ENCODE measurements at regions not wholly inside any gene's neighbourhood (a gene's known extent, or its start where the extent isn't known, plus 50 kb on each side); places are given as distances from the start of the nearest gene placed in this dataset.

- TF ChIP-seq CTCF (conservative IDR thresholded peaks at IDR 0.05) = no peak
- H3K27ac Mint-ChIP-seq = no peak overlapping the region
- no peaks in the 10 kb centered on the region for H3K36me3 Mint-ChIP-seq
- no peaks in the 10 kb centered on the region for H3K9me3 Mint-ChIP-seq
- no peaks in the 10 kb centered on the region for H3K27me3 Mint-ChIP-seq
- H3K4me3 Mint-ChIP-seq = no peak overlapping the region
- DNase-seq (ENCODE audit: extremely low spot score, unreplicated experiment) = no peak
- peaks cover 25% of the 10 kb centered on the region for H3K4me1 Mint-ChIP-seq (ENCODE audit: unreplicated experiment)
Measured at GRCh38 chr12:124489220-124489619, 78.2 kb downstream of the NCOR2 start.

GRCh38 chr12:124488520-124488919, 78.9 kb downstream of the NCOR2 start:
- H3K27ac Mint-ChIP-seq = peak overlapping the region; percentile 50

GRCh38 chr12:124487834-124488165, 79.6 kb downstream of the NCOR2 start:
- Mint-ChIP-seq H3K27me3 (no peaks in the 10 kb centered on the region), H3K4me3 (no peak overlapping the region), H3K4me1 (ENCODE audit: unreplicated experiment) (peaks cover 22% of the 10 kb centered on the region), H3K36me3 (no peaks in the 10 kb centered on the region), H3K27ac (peak overlapping the region; percentile 50), H3K9me3 (no peaks in the 10 kb centered on the region)
- no peak for TF ChIP-seq CTCF (conservative IDR thresholded peaks at IDR 0.05)
- DNase-seq (ENCODE audit: extremely low spot score, unreplicated experiment) = no peak

More at GRCh38 chr12:124488520-124488919, 78.9 kb downstream of the NCOR2 start:
- TF ChIP-seq CTCF (conservative IDR thresholded peaks at IDR 0.05) = no peak
- Mint-ChIP-seq H3K27me3 (no peaks in the 10 kb centered on the region), H3K9me3 (no peaks in the 10 kb centered on the region), H3K4me1 (ENCODE audit: unreplicated experiment) (peaks cover 22% of the 10 kb centered on the region), H3K36me3 (no peaks in the 10 kb centered on the region), H3K4me3 (no peak overlapping the region)
- DNase-seq (ENCODE audit: extremely low spot score, unreplicated experiment) = no peak

GRCh38 chr12:124487066-124487833, 80.2 kb downstream of the NCOR2 start:
- no peaks in the 10 kb centered on the region for H3K36me3 Mint-ChIP-seq
- TF ChIP-seq CTCF (conservative IDR thresholded peaks at IDR 0.05) = no peak
- peak overlapping the region; percentile 50 for H3K27ac Mint-ChIP-seq
- no peak for DNase-seq (ENCODE audit: extremely low spot score, unreplicated experiment)
- H3K4me1 Mint-ChIP-seq (ENCODE audit: unreplicated experiment) = peaks cover 22% of the 10 kb centered on the region
- H3K4me3 Mint-ChIP-seq = no peak overlapping the region
- H3K9me3 Mint-ChIP-seq = no peaks in the 10 kb centered on the region
- H3K27me3 Mint-ChIP-seq = no peaks in the 10 kb centered on the region

- DNase-seq (ENCODE audit: extremely low spot score, unreplicated experiment) = no peak
- peaks cover 4% of the 10 kb centered on the region for H3K36me3 Mint-ChIP-seq
- H3K4me3 Mint-ChIP-seq = no peak overlapping the region
- no peak overlapping the region for H3K27ac Mint-ChIP-seq
- H3K4me1 Mint-ChIP-seq (ENCODE audit: unreplicated experiment) = peaks cover 23% of the 10 kb centered on the region
- H3K27me3 Mint-ChIP-seq = no peaks in the 10 kb centered on the region
- TF ChIP-seq CTCF (conservative IDR thresholded peaks at IDR 0.05) = no peak
- H3K9me3 Mint-ChIP-seq = no peaks in the 10 kb centered on the region
Measured at GRCh38 chr12:124486346-124486963, 81.0 kb downstream of the NCOR2 start.
